ENCODE measurements at regions not wholly inside any gene's neighbourhood (a gene's known extent, or its start where the extent isn't known, plus 50 kb on each side); places are given as distances from the start of the nearest gene placed in this dataset.

DNA sequence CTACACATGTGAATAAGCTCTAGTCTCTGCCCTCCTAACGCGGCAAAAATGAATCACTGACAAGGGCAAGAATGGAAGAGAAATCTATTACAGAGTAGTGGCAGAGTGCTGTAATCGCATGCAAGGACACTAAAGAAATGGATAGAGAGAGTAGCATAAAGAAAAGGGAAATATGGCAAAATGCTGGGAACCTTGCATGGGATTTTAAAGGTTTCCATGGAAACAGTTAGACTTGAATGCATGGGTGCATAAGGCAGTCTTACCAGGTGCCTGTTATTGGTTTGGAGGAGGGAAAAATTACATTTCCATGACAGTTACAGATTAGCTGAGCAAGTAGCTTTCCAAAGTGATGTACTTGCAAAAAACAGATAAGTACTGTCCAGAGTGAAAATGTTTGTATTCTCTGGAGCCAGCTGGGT, 233.4 kb downstream of the PTN start:
- TF ChIP-seq, protein P1, sequence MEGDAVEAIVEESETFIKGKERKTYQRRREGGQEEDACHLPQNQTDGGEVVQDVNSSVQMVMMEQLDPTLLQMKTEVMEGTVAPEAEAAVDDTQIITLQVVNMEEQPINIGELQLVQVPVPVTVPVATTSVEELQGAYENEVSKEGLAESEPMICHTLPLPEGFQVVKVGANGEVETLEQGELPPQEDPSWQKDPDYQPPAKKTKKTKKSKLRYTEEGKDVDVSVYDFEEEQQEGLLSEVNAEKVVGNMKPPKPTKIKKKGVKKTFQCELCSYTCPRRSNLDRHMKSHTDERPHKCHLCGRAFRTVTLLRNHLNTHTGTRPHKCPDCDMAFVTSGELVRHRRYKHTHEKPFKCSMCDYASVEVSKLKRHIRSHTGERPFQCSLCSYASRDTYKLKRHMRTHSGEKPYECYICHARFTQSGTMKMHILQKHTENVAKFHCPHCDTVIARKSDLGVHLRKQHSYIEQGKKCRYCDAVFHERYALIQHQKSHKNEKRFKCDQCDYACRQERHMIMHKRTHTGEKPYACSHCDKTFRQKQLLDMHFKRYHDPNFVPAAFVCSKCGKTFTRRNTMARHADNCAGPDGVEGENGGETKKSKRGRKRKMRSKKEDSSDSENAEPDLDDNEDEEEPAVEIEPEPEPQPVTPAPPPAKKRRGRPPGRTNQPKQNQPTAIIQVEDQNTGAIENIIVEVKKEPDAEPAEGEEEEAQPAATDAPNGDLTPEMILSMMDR (IDR thresholded peaks at IDR 0.05) = no peak
- TF ChIP-seq EZH2 (IDR thresholded peaks at IDR 0.05; ENCODE audit: borderline replicate concordance, insufficient read depth, low read depth, low read length, poor library complexity, severe bottlenecking) = no peak

Measured in B cell (primary cell).